Common myeloid progenitor, CD34-positive (primary cell): ENCODE measurements at regions not wholly inside any gene's neighbourhood (a gene's known extent, or its start where the extent isn't known, plus 50 kb on each side); places are given as distances from the start of the nearest gene placed in this dataset.
A peak's percentile ranks its signal among the peaks of the same experiment; 100 is the strongest.

Experiments used
- CTCF ChIA-PET: fragments of 350-600 bp; sonication (Branson Sonifier 250); formaldehyde crosslinking; loops from one replicate; lab custom pipeline; 2021; ENCODE audit warnings: antibody characterized with exemption; lab: Charles Lee
- POLR2A ChIA-PET: fragments of 350-600 bp; sonication (Branson Sonifier 250); formaldehyde crosslinking; loops from one replicate; lab custom pipeline; 2021; ENCODE audit warnings: antibody characterized with exemption; lab: Charles Lee
- DNase-seq, 3 donors: peaks; one replicate each; pipeline versions ENCODE4 v3.0.0 to v3.0.0-alpha.2; 2013
- H3K27ac ChIP-seq, 2 experiments: 1 replicate in 1 of 2; 2 replicates in 1 of 2; pipeline ENCODE4 v1.7.0; 2013; ENCODE audit warnings: inconsistent platforms in 2 of 2, low read length in 2 of 2, mild to moderate bottlenecking in 2 of 2, low read depth in 1 of 2, moderate library complexity in 1 of 2; ENCODE audit not compliant: severe bottlenecking in 2 of 2, insufficient read depth in 1 of 2, poor library complexity in 1 of 2
- H3K27me3 ChIP-seq, 5 experiments: replicated peaks in 2 of 5; 1 replicate in 3 of 5; 2 replicates in 2 of 5; pipeline versions ENCODE4 v1.6.1 to v1.7.0; 2013; ENCODE audit warnings: low read length in 4 of 5, mild to moderate bottlenecking in 2 of 5, moderate library complexity in 2 of 5, inconsistent platforms in 1 of 5; ENCODE audit not compliant: insufficient read depth in 5 of 5, control insufficient read depth in 4 of 5
- H3K36me3 ChIP-seq, 4 experiments: 1 replicate in 2 of 4; 2 replicates in 2 of 4; pipeline versions ENCODE4 v1.6.1 to v1.7.0; 2013; ENCODE audit warnings: low read length in 3 of 4, control low read depth in 1 of 4, mild to moderate bottlenecking in 1 of 4; ENCODE audit not compliant: control insufficient read depth in 4 of 4, insufficient read depth in 4 of 4
- H3K4me1 ChIP-seq, 4 experiments: 1 replicate in 3 of 4; 2 replicates in 1 of 4; pipeline versions ENCODE4 v1.6.1 to v1.7.1; 2013; ENCODE audit warnings: low read length in 3 of 4, mild to moderate bottlenecking in 3 of 4, control low read depth in 1 of 4, inconsistent platforms in 1 of 4, moderate library complexity in 1 of 4; ENCODE audit not compliant: control insufficient read depth in 4 of 4, insufficient read depth in 4 of 4; ENCODE audit errors: control extremely low read depth in 1 of 4
- H3K4me3 ChIP-seq, 7 experiments: 1 replicate in 4 of 7; 2 replicates in 3 of 7; pipeline versions ENCODE4 v1.5.1 to v1.7.0; 2013; ENCODE audit warnings: mild to moderate bottlenecking in 7 of 7, low read length in 6 of 7, moderate library complexity in 6 of 7, inconsistent platforms in 2 of 7, low read depth in 2 of 7, control low read depth in 1 of 7; ENCODE audit not compliant: insufficient read depth in 4 of 7, control insufficient read depth in 1 of 7; ENCODE audit errors: extremely low read depth in 1 of 7
- H3K9me3 ChIP-seq, 5 experiments: 1 replicate in 4 of 5; 2 replicates in 1 of 5; pipeline versions ENCODE4 v1.6.1 to v1.7.1; 2013; ENCODE audit warnings: low read length in 4 of 5, mild to moderate bottlenecking in 2 of 5, inconsistent platforms in 1 of 5, low read depth in 1 of 5, moderate library complexity in 1 of 5; ENCODE audit not compliant: control insufficient read depth in 4 of 5, insufficient read depth in 2 of 5; ENCODE audit errors: control extremely low read depth in 1 of 5
- WGBS: methylation state at CpG from one replicate; pipeline ENCODE4 v1.1.5; 2013; ENCODE audit not compliant: insufficient coverage; 5-methylcytosine and 5-hydroxymethylcytosine counted together

DNA sequence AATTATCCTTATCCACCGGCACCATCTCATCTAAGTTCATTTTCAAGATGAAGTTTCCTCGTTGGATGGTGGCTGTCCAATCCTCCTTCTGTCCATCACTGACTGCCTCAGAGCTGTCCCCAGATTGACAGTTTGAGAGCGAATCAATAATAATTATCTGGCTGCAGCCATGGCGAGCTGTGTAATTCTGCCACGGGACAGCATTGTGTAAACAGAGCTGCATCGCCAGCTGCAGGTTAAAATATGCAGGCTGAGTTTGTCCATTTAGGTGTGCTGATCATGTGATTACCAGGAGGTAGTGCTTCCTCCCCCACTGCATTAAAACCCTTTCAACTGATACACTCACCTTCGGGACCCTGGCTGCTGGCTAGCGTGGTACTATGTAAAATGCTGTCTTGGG lies 461.9 kb upstream of the ONECUT1 start:
- Histone ChIP-seq H3K27me3 (no peaks in the 10 kb centered on the region), H3K4me3 (no peak overlapping the region), H3K4me1 (peaks cover 0 to 2% (median 0%) of the 10 kb centered on the region in 4 experiments), H3K9me3 (no peaks in the 10 kb centered on the region), H3K36me3 (no peaks in the 10 kb centered on the region), H3K27ac (no peak overlapping the region)
- DNase-seq = no peak
- 82% methylated on average over 6 of the region's 8 CpGs for WGBS
- ChIA-PET POLR2A (no interaction called here), CTCF (no interaction called here)

GRCh38 chr15:53251523-53251922 lies 461.4 kb upstream of the ONECUT1 start:
- H3K27me3 ChIP-seq = no peaks in the 10 kb centered on the region
- WGBS = 100% methylated on average over 2 of the region's 2 CpGs
- no peaks in the 10 kb centered on the region for H3K9me3 ChIP-seq
- DNase-seq = no peak
- H3K36me3 ChIP-seq = no peaks in the 10 kb centered on the region
- no peak overlapping the region for H3K27ac ChIP-seq
- no peak overlapping the region for H3K4me3 ChIP-seq
- ChIA-PET POLR2A (no interaction called here), CTCF (no interaction called here)
- H3K4me1 ChIP-seq = peaks cover 0 to 2% (median 0%) of the 10 kb centered on the region in 4 experiments

- no peaks in the 10 kb centered on the region for H3K36me3 ChIP-seq
- 86% methylated on average over 2 of the region's 2 CpGs for WGBS
- no peaks in the 10 kb centered on the region for H3K9me3 ChIP-seq
- no peaks in the 10 kb centered on the region for H3K27me3 ChIP-seq
- ChIA-PET POLR2A (no interaction called here), CTCF (interaction anchor here (0.7 kb wide), 1 partner anchor 467 kb away, joined by 3 read pairs; no protein-coding TSS in a partner anchor)
- DNase-seq = peak; percentile 6 to 61 (median 50)
- no peak overlapping the region for H3K27ac ChIP-seq
- H3K4me1 ChIP-seq = peaks cover 0 to 2% (median 0%) of the 10 kb centered on the region in 4 experiments
- no peak overlapping the region for H3K4me3 ChIP-seq
These were observed 457.0 kb upstream of the ONECUT1 start for GRCh38 chr15:53247041-53247708.

DNA sequence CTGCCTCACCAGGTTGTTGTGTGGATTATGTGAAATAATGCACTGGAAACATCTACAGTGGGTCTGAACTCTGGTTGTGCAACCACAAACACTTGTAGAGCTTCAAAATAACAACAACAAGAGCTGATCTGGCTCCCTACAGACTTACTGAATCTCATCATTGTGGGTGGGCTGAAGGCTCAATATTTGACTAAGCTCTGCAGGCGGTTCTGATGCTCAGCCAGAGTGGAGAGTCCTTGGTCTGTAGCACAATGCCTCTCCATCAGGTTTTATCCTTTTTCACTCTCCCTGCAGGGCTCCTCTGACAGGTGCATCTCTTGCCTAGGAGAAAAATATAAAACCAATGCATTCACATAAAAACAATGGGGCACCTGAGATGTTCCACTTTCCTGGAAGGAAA lies 456.3 kb upstream of the ONECUT1 start:
- WGBS = 80% methylated on average over 1 of the region's 1 CpG
- Histone ChIP-seq H3K4me1 (peaks cover 0 to 2% (median 0%) of the 10 kb centered on the region in 4 experiments), H3K4me3 (no peak overlapping the region), H3K27ac (no peak overlapping the region), H3K9me3 (no peaks in the 10 kb centered on the region), H3K27me3 (no peaks in the 10 kb centered on the region), H3K36me3 (no peaks in the 10 kb centered on the region)
- no peak for DNase-seq
- CTCF ChIA-PET = no interaction called here
- POLR2A ChIA-PET = no interaction called here

DNA sequence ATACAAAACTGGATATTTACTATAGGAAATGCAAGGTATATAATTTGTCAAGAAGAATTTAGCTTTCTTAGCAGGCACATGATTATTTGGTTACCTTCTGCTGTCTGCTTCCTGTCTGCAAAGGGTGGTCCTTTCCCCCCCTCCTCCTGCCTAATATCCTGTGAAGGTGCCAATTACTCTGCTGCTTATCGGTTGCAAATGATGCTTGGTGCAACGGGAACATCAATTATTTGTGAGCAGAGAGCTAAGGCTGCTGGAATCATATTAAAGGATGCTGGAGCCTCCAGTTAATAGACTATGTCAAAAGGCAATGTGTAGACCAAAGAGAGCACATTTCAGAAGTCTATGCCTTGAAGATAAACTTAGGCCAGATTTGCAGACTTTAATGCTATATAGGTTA lies 443.7 kb upstream of the ONECUT1 start:
- no peak overlapping the region for H3K27ac ChIP-seq
- no CpG with 5 or more reads among the region's 2 CpGs for WGBS

GRCh38 chr15:53230473-53230872 lies 440.3 kb upstream of the ONECUT1 start:
- no CpG with 5 or more reads among the region's 1 CpG for WGBS
- CTCF ChIA-PET = interaction anchor here (1.4 kb wide), 1 partner anchor 27 kb away, joined by 3 read pairs; no protein-coding TSS in a partner anchor

More for the DNA sequence above, 443.7 kb upstream of the ONECUT1 start:
- no peaks in the 10 kb centered on the region for H3K27me3 ChIP-seq
- CTCF ChIA-PET = no interaction called here
- POLR2A ChIA-PET = no interaction called here
- no peaks in the 10 kb centered on the region for H3K9me3 ChIP-seq
- no peaks in the 10 kb centered on the region for H3K36me3 ChIP-seq
- H3K4me3 ChIP-seq = no peak overlapping the region
- peak in 2 of 3 donors; percentile 7 to 16 for DNase-seq
- H3K4me1 ChIP-seq = no peaks in the 10 kb centered on the region

DNA sequence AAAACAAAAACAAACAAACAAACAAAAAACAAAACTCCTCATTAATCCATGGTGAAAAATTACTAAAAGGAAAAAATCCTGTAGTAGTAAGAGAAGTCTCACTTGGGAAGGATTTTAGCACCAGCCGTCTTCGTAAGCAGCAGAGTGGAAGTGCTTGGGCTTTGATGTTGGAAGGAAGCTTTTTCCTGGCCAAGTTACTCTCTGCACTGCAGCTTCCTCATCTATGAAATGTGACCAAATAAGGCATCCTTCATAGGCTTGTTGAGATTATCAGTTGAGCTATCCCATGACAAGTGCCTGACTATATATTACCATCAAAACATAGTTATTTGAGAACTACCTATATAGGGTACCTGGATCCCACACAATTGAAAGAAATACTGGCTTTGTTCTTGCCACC lies 436.4 kb upstream of the ONECUT1 start:
- CTCF ChIA-PET = no interaction called here
- WGBS = 80% methylated on average over 1 of the region's 2 CpGs

More at GRCh38 chr15:53230473-53230872, 440.3 kb upstream of the ONECUT1 start:
- no peaks in the 10 kb centered on the region for H3K27me3 ChIP-seq
- peak in 2 of 3 donors; percentile 23 to 36 for DNase-seq
- no peak overlapping the region for H3K27ac ChIP-seq
- H3K9me3 ChIP-seq = no peaks in the 10 kb centered on the region
- H3K4me1 ChIP-seq = no peaks in the 10 kb centered on the region
- POLR2A ChIA-PET = no interaction called here
- H3K4me3 ChIP-seq = no peak overlapping the region
- H3K36me3 ChIP-seq = no peaks in the 10 kb centered on the region

More for the DNA sequence above, 436.4 kb upstream of the ONECUT1 start:
- POLR2A ChIA-PET = no interaction called here
- no peak for DNase-seq
- no peak overlapping the region for H3K27ac ChIP-seq
- no peaks in the 10 kb centered on the region for H3K36me3 ChIP-seq
- no peaks in the 10 kb centered on the region for H3K27me3 ChIP-seq
- no peaks in the 10 kb centered on the region for H3K9me3 ChIP-seq
- no peaks in the 10 kb centered on the region for H3K4me1 ChIP-seq
- no peak overlapping the region for H3K4me3 ChIP-seq
